ENCODE measurements at regions not wholly inside any gene's neighbourhood (a gene's known extent, or its start where the extent isn't known, plus 50 kb on each side); places are given as distances from the start of the nearest gene placed in this dataset.

GRCh38 chrX:128769495-128769894 is 717.3 kb upstream of the ACTRT1 start:
- TF ChIP-seq POLR2AphosphoS5 (IDR thresholded peaks at IDR 0.05; ENCODE audit: borderline replicate concordance, low read depth, low read length) (no peak), EZH2 (IDR thresholded peaks at IDR 0.05) (no peak), FOXP2 (optimal IDR thresholded peaks at IDR 0.05; ENCODE audit: control extremely low read depth, extremely low read length, insufficient read depth) (no peak)

Data from SK-N-MC (cell line).